NCI-H446 (cell line): ENCODE measurements at regions not wholly inside any gene's neighbourhood (a gene's known extent, or its start where the extent isn't known, plus 50 kb on each side); places are given as distances from the start of the nearest gene placed in this dataset.
"Not testable (repeated sequence)": the region's sequence is repeated elsewhere in the genome, so short reads cannot be mapped to it uniquely, and the experiment has no call there.

ENCODE experiments used
- DNase-seq, 2 experiments: peaks; one replicate each; lab custom pipeline; 2025; lab: John Stamatoyannopoulos, UW

DNA sequence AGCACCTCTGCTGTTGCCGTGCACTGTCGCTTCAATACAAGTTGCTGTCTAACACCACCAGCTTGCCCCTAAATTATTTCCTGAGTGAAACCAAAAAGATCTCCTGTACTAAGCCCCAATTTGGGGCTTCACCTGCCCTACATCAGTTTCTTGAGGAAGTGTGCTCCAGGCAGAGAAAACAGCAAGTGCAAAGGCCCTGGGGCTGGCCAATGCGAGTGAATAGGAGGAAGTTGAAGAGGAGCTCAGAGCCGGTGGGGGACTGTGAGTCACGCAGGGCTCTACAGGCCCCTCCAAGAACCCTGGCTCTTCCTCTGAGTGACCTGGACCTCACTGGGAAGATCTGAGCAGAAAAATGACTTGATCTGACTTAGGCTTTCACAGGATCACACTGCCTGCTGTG, 117.2 kb downstream of the IPO8 start:
- no peak for DNase-seq

DNA sequence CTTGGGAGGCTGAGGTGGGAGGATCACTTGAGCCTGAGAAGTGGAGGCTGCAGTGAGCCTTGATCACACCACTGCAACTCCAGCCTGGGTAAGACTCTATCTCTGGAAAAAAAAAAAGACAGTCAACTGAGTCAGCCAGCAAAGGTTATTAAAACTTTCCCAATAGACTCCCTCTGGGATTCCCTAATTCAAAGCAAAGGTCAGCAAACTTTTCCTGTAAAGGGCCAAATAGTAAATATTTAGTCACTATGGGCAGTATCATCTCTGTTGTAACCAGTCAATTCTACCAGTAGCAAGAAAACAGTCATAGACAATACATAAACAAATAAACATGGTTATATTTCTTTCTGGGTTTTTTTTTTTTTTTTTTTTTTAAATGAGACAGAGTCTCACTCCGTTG, 122.5 kb downstream of the IPO8 start:
- DNase-seq, result no peak

DNA sequence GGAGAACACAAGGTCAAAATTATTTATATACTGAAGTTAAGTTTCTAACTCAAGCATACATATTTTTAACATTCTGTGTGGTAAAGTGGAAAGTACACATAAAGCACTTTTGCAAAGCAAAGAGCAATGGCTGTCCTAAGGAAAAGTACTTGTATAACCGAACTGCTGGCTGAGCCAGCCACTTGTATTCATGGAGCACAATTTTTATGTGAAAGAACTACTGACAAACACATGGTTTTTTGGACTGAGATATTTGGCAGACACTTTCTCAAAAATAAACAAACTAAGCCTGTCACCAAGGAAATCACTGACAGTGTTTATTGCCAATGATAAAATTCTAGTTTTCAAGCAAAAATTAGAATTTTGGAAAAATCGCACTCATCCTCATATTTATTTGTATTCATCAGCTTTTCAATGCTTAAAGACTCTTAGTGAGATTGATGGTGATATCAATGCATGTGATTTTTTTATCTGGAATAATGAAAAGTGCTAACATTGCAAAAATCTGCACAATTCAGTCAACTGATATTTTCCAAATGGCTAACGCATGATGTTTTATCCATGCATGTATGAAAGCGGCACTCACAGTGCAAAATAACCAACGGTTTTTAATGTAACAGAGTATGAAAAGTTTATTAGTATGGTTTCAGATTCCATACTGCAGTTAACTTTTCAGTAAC, 125.3 kb downstream of the IPO8 start:
- DNase-seq, result no peak

DNA sequence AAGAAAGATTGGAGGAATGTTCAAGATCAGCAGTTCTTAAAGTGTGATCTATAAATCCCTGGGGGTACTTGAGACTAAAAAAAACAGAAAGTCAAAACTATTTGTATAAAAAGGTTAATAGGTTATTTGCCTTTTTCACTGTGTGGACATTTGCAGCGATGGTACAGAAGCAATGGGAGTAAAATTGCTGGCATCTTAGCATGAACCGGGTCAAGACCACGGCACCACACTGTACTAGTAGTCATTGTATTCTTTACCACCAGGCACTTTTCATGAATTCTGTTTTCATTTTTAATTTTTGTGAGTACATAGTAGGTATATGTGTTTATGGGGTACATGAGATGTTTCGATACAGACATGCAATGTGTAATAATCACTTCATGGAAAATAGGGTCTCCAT, 126.2 kb downstream of the IPO8 start:
- no peak for DNase-seq

DNA sequence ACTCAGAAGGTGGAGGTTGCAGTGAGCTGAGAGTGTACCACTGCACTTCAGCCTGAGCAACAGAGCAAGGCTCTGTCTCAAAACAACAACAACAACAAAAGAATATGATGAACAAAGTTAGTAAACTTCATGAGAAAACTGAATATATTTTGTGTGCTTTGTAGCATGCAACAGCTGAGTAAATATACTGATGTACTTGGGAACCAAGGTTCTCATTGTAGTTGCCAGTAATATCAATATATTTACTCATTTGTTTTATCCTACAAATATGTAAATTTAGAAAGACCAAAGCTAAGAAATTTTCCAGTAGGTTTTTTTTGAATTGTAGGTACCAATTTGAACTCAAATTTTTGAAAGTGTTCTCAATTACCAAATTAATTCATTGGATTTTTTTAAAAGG, 127.2 kb downstream of the IPO8 start:
- no peak for DNase-seq

DNA sequence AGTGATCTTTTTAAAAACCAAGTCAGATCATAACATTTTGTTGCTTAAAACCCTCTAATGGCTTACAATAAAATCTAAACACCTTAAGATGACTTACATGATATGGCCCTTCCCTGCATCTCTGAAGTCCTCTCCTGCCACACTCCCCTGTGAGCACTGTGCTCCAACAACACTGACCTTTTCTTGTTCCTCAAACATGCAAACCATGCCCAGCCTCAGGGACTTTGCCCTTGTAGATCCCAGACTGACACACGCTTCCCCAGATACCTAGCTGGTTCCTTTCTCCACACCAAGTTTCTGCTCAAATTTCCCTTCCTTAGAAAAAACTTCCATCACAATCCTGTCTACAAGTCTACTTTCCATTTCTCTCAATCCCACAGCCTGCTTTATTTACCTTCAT, 128.6 kb downstream of the IPO8 start:
- DNase-seq, result no peak

DNA sequence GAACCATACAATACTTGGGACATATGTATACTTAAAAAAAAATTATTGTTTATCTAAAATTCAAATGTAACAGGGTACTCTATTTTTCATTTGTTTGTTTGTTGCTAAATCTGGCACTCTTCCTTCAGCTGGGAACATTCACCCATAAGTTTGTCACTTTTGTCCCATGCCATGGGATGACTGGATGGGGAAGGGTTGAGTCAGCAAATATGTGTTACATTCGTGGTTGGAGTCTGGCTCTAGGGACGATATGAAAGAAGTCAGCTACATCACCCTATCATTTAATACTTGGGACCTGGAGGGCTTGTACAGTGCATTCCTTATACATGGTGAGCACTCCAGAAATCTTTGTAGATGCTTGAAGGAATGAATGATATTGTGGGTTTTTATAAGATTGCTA, 131.3 kb downstream of the IPO8 start:
- no peak for DNase-seq

DNA sequence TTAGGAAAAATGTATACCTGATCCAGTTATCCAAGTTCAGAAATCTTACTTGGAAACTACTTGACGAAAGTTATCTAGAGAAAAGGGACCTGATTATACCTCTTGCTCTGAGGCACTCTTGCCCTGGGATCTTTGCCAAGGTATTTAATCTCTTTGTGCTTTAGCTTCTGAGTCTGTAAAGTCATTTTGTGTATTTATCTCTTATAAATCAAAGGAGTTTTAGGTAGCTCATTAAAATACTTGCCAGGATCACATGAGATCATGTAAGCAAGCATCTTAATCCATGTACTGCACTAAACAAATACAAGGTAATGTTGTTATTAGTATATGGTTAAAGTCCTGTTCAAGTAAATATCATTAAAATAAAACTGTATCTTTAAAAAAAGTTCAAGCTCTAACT, 147.5 kb downstream of the IPO8 start:
- DNase-seq, result no peak

DNA sequence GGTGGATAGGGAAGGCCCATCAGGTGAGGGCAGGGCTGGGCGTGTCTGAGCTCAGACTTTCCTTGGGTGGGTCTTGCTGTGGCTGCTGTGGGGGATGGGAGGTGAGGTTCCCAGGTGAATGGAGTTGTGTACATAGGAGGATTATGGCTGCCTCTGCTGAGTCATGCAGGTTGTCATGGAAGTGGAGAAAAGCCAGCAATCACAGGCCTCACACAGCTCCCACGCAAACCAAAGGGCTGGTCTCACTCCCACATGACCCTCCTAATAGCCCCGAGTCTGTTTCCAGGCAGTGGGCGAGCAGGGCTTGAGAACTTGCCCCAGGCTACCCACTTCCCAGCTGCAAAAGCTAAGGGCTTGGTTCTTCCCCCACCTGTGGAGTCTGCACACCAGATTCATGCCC, 149.5 kb downstream of the IPO8 start:
- no peak for DNase-seq

DNA sequence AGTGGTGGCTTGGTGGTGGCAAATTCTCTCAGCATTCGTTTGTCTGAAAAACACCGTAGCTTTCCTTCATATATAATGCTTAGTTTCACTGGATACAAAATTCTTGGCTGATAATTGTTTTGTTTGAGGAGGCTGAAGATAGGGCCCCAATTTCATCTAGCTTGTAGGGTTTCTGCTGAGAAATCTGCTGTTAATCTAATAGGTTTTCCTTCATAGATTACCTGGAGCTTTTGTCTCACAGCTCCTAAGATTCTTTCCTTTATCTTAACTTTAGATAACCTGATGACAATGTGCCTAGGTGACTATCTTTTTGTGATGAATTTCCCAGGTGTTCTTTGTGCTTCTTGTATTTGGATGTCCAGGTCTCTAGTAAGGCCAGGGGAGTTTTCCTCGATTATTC, 151.0 kb downstream of the IPO8 start:
- not testable (repeated sequence) for DNase-seq

DNA sequence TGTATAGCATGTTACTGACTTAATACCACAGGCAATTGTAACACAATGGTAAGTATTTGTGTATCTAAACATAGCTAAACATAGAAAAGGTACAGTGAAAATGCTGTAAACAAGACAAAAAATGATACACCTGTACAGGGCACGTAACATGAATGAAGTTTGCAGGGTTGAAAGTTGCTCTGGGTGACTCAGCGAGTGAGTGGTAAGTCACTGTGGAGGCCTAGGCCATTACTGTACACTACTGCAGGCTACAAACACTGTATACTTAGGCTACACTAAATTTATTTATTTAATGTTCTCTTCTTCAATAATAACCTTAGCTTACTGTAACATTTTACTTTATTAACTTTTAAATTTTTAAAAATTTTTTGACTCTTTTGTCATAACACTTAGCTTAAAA, 158.4 kb downstream of the IPO8 start:
- no peak for DNase-seq

DNA sequence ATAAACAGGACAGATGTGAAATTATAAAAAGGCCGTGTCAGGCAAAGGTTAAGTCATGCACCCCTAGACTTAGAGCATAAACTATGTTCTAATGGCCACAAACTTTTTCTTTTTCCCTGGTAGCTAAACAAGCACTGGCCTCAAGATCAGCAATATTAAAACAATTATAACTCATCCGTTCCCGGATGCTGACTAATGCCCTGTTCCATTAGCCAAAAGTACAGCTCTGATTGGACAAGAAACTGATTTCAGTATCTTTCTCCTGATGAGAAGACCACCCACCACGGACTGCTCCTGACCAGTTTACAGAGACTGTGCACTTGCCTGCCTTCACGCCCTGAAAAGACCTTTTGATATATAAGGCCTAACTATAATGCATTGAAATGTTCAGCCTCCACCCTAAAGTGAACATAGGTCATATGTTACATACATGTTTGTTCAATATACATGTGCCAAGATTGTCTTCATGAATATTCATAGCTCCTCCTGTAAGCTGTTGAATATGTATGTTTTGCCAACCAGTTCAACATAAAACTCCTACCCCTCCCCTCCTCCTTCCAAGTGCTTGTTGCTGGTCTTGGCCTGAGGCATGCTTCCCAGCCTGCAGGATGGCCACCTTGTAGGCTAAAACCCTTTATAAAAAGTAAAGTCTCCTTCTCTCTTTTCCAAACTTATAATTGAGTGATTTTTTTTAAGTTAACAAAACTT, 162.0 kb downstream of the IPO8 start:
- DNase-seq, result no peak

DNA sequence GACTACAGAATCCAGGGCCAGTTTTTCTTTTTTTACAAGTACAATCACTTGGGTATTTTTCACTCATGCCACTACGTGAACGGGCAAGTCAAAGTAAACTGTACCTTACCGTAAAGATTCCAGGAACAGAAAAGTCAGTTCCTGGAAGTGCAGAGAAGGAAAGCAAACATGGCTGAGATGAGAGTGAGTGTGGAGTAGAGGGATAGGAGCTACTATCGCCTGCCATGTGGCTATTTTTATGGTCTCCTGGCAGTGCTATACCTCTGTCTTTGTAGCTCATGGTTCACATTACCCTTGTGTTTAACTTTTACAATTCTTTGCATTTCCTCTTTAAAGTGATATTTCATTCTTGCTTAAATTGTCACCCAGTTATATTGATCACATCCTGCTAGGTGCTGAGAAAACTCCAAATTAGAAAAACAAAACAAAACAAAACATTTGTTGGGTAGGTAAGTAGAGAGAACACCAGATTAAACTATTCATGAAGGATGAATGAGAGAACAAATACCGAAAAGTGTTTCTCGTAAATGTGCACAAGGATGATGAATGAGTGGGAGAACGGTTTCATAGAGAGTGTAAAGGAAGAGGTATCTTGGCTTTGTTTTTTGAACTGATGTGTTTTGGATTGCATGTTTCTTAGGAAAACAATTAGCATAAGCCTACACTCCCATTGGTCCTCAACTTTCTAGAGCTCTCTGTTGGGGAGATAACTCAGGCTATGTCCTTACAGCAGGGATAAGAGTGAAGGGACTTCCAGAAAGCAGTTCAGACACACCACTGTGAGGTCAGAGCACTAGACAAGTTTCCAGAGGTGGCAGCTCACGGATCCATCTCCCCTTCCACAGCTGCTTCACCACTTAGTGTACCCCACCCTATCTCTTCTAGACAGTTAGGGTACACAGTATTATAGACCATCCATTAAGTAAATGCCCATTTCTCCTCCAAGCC, 163.7 kb downstream of the IPO8 start:
- DNase-seq, result no peak

DNA sequence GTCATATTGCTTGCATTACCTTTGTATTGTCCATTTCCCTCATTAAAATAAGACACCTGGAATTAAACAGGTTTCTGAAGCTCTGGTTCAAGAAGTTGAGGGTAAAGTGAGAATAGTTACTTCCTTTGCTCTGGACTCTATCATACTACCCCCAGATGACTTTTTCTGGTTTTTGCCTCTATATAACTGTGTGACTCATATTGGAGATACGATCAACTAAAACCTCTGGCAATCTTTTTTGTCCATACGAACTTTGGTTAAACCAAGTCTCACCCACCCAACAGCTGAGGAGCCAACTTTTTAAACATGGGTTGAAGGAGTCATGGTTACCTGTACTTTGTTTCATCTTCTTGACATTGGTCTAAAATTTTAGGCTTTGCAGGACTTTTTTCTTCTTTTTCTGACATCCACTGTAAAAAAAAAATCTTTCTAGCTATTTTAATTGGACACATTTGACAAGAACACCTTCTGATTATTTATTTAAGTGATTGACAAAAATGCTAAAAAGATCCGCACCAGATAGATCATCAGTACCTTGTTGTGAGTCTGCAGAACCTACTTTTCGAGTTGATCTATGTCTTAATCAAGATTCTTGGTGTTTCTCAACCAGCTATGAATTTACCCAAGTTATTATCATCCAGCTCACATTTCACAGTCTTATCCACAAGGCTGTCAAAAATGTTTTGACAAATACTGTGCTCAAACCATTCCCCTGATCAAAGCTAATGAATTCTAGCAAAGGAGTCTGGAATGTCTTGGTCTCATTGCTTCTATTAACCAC, 166.0 kb downstream of the IPO8 start:
- DNase-seq, result no peak

DNA sequence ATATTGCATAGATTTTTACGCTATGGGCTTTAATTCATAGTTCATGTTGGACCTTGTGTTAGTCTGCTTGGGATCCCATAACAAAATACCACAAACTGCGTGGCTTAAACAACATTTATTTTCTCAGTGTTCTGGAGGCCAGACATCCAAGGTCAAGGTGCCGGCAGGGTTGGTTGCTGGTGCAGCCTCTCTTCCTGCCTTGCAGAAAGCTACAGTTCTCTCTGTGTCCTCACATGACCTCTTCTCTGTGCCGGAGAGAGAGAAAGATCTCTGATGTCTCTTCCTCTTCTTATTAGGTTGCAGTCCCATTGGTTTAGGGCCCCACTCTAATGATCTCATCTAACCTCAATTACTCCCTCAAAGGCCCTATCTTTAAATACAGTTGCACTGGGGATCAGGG, 170.5 kb downstream of the IPO8 start:
- no peak for DNase-seq

DNA sequence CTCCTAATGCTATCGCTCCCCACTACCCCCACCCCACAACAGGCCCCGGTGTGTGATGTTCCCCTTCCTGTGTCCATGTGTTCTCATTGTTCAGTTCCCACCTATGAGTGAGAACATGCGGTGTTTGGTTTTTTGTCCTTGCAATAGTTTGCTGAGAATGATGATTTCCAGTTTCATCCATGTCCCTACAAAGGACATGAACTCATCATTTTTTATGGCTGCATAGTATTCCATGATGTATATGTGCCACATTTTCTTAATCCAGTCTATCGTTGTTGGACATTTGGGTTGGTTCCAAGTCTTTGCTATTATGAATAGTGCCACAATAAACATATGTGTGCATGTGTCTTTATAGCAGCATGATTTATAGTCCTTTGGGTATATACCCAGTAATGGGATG, 175.4 kb downstream of the IPO8 start:
- not testable (repeated sequence) for DNase-seq

DNA sequence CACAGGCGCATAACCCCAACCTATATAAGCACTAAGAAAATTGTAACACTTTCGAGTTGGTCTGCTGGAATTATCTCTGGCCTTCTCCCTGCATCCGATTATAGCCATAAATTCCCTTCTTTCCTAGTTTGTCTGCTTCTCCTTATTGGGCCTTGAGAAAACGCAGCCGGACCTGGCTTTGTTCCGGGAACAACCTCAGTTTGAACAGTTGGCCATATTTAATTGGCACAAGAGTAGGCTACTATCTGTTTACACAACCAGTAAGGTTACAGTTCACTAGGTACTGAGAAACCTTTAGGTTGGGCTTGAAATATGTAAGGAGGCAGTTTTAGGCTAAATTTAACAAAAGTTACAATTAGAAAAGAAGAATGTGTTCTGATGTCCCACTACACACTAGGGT, 176.1 kb downstream of the IPO8 start:
- no peak for DNase-seq

DNA sequence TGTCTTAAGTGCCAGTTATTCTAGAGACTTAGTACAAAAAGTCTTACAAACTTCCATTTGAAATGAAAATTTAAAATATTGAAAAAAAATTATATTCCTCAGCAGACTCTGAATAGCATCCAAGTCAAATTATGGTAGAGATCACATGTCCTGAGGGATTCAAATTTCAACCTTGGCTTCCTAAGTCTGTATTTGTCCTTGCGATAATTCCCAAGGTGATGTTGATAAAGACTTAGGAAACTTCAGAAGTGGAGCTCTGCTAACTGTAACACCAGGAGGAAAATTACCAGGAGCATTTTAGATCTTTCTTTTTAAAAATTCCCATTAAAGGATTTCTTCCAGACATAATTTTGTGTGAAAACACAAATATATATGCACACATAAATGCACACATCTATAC, 178.3 kb downstream of the IPO8 start:
- no peak for DNase-seq

DNA sequence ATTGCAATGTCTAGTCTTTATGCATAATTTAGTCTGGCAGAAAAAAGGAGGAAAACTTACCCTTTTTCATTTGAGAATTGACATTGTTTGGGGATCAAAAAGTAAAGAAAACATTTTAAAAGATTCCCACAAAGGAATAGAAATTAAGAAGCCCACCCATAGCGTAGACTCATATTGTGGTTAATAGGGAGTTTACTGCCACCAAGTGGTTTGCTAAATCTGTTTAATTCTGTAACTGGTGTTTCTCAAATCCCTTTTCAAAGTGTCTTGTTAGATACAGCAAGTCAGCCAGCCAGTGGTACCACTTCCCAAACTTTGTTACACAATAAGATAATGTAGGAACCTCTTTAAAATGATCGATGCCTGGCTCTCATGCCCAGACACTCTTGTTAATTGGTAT, 180.3 kb downstream of the IPO8 start:
- no peak for DNase-seq

DNA sequence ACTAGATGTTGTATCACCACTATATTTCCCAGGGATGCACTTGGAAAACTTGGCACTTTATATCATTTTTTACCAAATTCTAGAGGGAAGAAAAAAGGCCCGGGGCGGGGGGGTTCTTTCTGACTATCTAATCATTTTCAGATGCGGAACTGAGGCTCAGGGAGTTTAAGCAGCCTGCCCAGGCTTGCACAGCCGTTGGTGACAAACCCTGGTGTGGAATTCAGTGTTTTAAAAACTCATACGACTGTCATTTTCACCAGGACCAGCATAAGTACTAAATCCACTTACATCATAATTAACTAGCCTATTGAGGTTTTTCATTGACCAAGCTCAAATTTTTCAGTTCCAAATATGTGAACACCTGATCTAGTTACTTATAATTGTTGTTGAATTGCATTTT, 181.0 kb downstream of the IPO8 start:
- DNase-seq, result no peak

DNA sequence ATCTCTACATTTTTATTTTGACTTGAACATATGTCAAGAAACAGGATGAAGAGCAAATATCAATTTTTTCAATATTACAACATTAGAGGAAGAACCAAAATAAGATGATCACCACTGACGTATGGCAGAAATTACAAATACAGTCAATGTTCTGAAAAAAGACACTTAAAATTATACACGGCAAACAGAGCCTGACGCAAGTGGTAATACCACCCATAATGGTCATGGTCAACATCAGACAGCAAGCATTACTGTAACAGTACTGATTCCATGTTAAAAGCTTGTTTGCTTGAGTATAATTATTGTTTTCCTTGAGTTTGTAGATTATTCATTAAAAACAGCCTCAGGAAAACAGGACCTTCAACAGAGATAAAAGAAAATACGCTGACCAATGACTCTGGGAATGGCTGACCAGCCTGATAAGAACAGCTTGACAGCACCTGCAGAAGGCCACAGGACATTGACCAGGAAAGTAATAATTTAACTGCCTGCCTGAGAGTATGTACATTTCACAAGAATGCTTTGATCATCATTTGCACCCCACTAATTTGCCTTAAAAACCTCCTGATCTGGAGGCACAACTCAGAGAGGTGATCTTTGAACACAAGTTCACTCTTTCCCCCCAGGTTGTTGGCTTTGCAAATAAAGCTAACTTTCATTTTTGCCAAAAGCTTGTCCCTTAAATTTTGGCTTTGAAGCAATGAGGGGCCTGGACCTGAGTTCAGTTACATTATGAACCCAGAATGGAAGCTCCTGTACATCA, 187.3 kb downstream of the IPO8 start:
- no peak for DNase-seq
